Thyroid gland (tissue), 4 donors: ENCODE measurements at regions not wholly inside any gene's neighbourhood (a gene's known extent, or its start where the extent isn't known, plus 50 kb on each side); places are given as distances from the start of the nearest gene placed in this dataset.

Experiments
- CTCF ChIP-seq, 6 experiments: fragments of 200-600 bp in 3 of 6; fragments of 450-650 bp in 3 of 6; sonication (generic) in 3 of 6; IDR thresholded peaks; one replicate each; pipeline ENCODE4 v1.5.1; 2016 to 2019; ENCODE audit warnings: antibody characterized with exemption in 6 of 6, mild to moderate bottlenecking in 2 of 6, inconsistent platforms in 1 of 6, moderate library complexity in 1 of 6
- POLR2A ChIP-seq, 2 donors: fragments of 450-650 bp; IDR thresholded peaks; one replicate each; pipeline ENCODE4 v1.6.1; 2017; ENCODE audit warnings: antibody characterized with exemption in 2 of 2, mild to moderate bottlenecking in 2 of 2, moderate library complexity in 1 of 2

GRCh38 chr3:69491975-69492374 lies 106.1 kb upstream of the FRMD4B start:
- no peak for TF ChIP-seq CTCF (IDR thresholded peaks at IDR 0.05)
- TF ChIP-seq POLR2A (IDR thresholded peaks at IDR 0.05), result no peak
